DMS 273 (cell line): ENCODE measurements at regions not wholly inside any gene's neighbourhood (a gene's known extent, or its start where the extent isn't known, plus 50 kb on each side); places are given as distances from the start of the nearest gene placed in this dataset.

ENCODE experiments used
- DNase-seq: peaks from one replicate; lab custom pipeline; 2025; ENCODE audit not compliant: unreplicated experiment; lab: John Stamatoyannopoulos, UW

GRCh38 chr10:58016614-58017013, 251.1 kb downstream of the IPMK start:
- no peak for DNase-seq

- no peak for DNase-seq
These were observed 253.3 kb downstream of the IPMK start for GRCh38 chr10:58014436-58014835.

GRCh38 chr10:58013406-58013805, 254.3 kb downstream of the IPMK start:
- no peak for DNase-seq

- no peak for DNase-seq
These were observed 257.5 kb downstream of the IPMK start for GRCh38 chr10:58010073-58010702.

- no peak for DNase-seq
These were observed 263.7 kb downstream of the IPMK start for GRCh38 chr10:58003945-58004344.

GRCh38 chr10:58001159-58001558, 266.5 kb downstream of the IPMK start:
- no peak for DNase-seq

GRCh38 chr10:57996536-57996935, 271.2 kb downstream of the IPMK start:
- no peak for DNase-seq

GRCh38 chr10:57993302-57993701, 274.4 kb downstream of the IPMK start:
- no peak for DNase-seq

GRCh38 chr10:57992321-57993077, 275.2 kb downstream of the IPMK start:
- no peak for DNase-seq

- DNase-seq = no peak
These were observed 278.7 kb downstream of the IPMK start for GRCh38 chr10:57988964-57989363.

GRCh38 chr10:57987055-57987721, 280.5 kb downstream of the IPMK start:
- no peak for DNase-seq

GRCh38 chr10:57986422-57986821, 281.3 kb downstream of the IPMK start:
- no peak for DNase-seq

GRCh38 chr10:57983281-57983791, 284.4 kb downstream of the IPMK start:
- no peak for DNase-seq

- DNase-seq = no peak
These were observed 285.6 kb downstream of the IPMK start for GRCh38 chr10:57982091-57982490.

GRCh38 chr10:57979956-57980355, 287.7 kb downstream of the IPMK start:
- DNase-seq = no peak

GRCh38 chr10:57979491-57979890, 288.2 kb downstream of the IPMK start:
- DNase-seq = no peak

- no peak for DNase-seq
These were observed 290.4 kb downstream of the IPMK start for GRCh38 chr10:57977262-57977661.

GRCh38 chr10:57973451-57973850, 294.2 kb downstream of the IPMK start:
- DNase-seq = no peak

GRCh38 chr10:57972783-57973182, 294.9 kb downstream of the IPMK start:
- DNase-seq = no peak

GRCh38 chr10:57968328-57969016, 299.2 kb downstream of the IPMK start:
- no peak for DNase-seq

- no peak for DNase-seq
These were observed 303.3 kb downstream of the IPMK start for GRCh38 chr10:57964351-57964750.
